HEK293T (cell line): ENCODE measurements at regions not wholly inside any gene's neighbourhood (a gene's known extent, or its start where the extent isn't known, plus 50 kb on each side); places are given as distances from the start of the nearest gene placed in this dataset.

ENCODE experiments used
- ARNT ChIP-seq: fragments of 450-650 bp; IDR thresholded peaks from 2 replicates; pipeline ENCODE4 v1.6.1; 2017; ENCODE audit warnings: mild to moderate bottlenecking
- ELF4 ChIP-seq: fragments of 450-650 bp; IDR thresholded peaks from 2 replicates; pipeline ENCODE4 v1.6.1; 2017; ENCODE audit warnings: antibody characterized with exemption
- FOXA1 ChIP-seq: fragments of 450-650 bp; IDR thresholded peaks from 2 replicates; pipeline ENCODE4 v1.6.1; 2016; ENCODE audit warnings: mild to moderate bottlenecking
- FOXK2 ChIP-seq: fragments of 450-650 bp; IDR thresholded peaks from 2 replicates; pipeline ENCODE4 v1.6.1; 2016; ENCODE audit warnings: mild to moderate bottlenecking
- FOXM1 ChIP-seq: fragments of 450-650 bp; IDR thresholded peaks from 2 replicates; pipeline ENCODE4 v1.6.1; 2017; ENCODE audit warnings: mild to moderate bottlenecking, borderline replicate concordance
- HDGF ChIP-seq: fragments of 450-650 bp; IDR thresholded peaks from 2 replicates; pipeline ENCODE4 v1.6.1; 2017; ENCODE audit warnings: antibody characterized with exemption, borderline replicate concordance
- L3MBTL2 ChIP-seq: fragments of 450-650 bp; conservative IDR thresholded peaks from 2 replicates; pipeline ENCODE4 v1.6.1; 2016; ENCODE audit warnings: mild to moderate bottlenecking
- NFRKB ChIP-seq: fragments of 450-650 bp; IDR thresholded peaks from 2 replicates; pipeline ENCODE4 v1.6.1; 2016; ENCODE audit warnings: mild to moderate bottlenecking, moderate library complexity
- SP1 ChIP-seq: fragments of 450-650 bp; IDR thresholded peaks from 2 replicates; pipeline ENCODE4 v1.6.1; 2017
- SUZ12 ChIP-seq: fragments of 450-650 bp; IDR thresholded peaks from 2 replicates; pipeline ENCODE4 v1.6.1; 2016; ENCODE audit warnings: mild to moderate bottlenecking
- TARDBP ChIP-seq: fragments of 450-650 bp; IDR thresholded peaks from 2 replicates; pipeline ENCODE4 v1.6.1; 2016
- ZNF384 ChIP-seq: fragments of 450-650 bp; IDR thresholded peaks from 2 replicates; pipeline ENCODE4 v1.6.1; 2016
- TF ChIP-seq, protein P1 (sequence below): fragments of 450-650 bp; IDR thresholded peaks from 2 replicates; pipeline ENCODE4 v1.6.1; 2016

- TF ChIP-seq FOXA1, result no peak
- no peak for TF ChIP-seq SP1
- TF ChIP-seq, protein P1, sequence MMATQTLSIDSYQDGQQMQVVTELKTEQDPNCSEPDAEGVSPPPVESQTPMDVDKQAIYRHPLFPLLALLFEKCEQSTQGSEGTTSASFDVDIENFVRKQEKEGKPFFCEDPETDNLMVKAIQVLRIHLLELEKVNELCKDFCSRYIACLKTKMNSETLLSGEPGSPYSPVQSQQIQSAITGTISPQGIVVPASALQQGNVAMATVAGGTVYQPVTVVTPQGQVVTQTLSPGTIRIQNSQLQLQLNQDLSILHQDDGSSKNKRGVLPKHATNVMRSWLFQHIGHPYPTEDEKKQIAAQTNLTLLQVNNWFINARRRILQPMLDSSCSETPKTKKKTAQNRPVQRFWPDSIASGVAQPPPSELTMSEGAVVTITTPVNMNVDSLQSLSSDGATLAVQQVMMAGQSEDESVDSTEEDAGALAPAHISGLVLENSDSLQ, result no peak
- TF ChIP-seq ZNF384, result no peak
- TF ChIP-seq L3MBTL2, result no peak
- TF ChIP-seq SUZ12, result no peak
- no peak for TF ChIP-seq NFRKB
- no peak for TF ChIP-seq FOXM1
- TF ChIP-seq TARDBP, result no peak
- no peak for TF ChIP-seq FOXK2
- no peak for TF ChIP-seq ARNT
- TF ChIP-seq ELF4, result no peak
- TF ChIP-seq HDGF, result no peak
These were observed 446.1 kb downstream of the ANXA1 start for GRCh38 chr9:73597771-73598170.
